ENCODE measurements at regions not wholly inside any gene's neighbourhood (a gene's known extent, or its start where the extent isn't known, plus 50 kb on each side); places are given as distances from the start of the nearest gene placed in this dataset.
A peak's percentile ranks its signal among the peaks of the same experiment; 100 is the strongest.

DNA sequence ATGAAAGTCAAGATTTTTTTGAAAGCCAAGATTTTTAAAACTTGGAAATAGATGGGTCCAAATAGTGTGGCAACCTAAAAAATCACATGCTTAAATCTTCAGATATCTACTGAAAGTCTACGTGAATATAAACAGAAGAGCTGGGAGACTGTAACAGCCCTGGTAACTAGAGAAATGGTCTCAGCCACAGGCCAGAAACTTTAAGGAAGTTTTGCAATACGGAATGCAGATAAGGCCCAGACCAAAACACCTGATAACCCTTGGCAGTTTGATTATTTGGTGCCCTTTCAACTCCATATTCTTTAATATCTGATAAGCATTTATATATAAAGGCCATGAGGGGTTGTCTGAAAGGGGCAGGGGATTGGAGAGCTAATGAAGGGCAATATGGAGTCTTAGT, 537.3 kb upstream of the TGFBR2 start:
- no peak for DNase-seq (ENCODE audit: low spot score)

DNA sequence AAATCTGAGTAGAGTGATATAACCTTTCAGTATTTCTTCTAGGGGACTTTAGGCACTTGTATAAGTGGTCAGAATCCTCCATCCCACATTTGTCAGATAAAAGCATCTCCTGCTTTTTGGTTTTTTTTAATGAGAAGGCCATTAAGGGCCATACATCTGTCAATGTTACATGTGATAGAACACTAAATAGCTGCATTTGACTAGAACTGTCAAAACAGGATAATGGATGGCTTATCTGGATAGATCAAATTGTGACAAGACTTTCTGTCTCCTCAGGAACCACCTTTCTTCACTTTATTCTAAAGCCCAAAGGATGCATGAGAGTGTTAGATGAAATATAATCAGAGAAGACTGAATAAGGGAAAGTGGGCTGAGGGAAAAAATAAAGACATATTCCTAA, 533.4 kb upstream of the TGFBR2 start:
- no peak for DNase-seq (ENCODE audit: low spot score)

DNA sequence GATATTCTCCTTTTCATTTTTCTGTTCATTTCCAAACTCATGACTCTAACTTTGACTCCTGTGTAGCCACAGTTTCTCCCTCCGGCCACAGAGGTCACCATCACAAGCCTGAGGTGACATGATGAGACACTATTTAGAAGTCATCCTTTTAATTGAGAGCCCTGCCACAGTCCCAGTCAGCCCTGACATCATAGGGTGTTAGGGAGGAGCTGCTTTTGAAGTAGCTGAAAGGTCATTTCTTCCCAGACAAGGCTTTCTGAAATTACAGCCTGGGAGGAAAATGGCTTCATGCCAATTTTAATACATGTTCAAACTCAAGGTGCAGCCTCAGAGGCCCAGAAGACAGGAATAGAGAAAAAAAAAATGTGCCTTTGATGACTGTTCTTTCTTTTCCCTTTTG, 532.8 kb upstream of the TGFBR2 start:
- no peak for DNase-seq (ENCODE audit: low spot score)

DNA sequence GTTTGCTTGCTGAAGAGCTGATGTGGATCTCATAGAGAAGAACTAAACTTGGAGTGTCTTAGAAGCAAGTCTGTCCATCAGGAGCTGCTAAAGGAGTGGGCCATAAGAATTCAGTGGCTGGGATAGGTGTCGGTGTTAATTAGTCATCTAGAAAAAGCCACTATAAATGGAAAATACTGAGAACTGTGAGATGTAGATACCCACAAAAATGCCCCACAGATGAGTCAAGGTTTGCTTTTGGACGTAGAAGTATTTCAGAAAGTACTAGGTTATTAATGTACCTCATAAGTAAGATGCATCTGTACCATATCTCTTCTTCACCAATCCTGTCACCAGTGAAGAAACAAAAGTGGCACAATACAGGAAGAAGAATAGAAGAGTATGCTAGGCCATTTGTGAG, 530.9 kb upstream of the TGFBR2 start:
- DNase-seq (ENCODE audit: low spot score) = no peak

DNA sequence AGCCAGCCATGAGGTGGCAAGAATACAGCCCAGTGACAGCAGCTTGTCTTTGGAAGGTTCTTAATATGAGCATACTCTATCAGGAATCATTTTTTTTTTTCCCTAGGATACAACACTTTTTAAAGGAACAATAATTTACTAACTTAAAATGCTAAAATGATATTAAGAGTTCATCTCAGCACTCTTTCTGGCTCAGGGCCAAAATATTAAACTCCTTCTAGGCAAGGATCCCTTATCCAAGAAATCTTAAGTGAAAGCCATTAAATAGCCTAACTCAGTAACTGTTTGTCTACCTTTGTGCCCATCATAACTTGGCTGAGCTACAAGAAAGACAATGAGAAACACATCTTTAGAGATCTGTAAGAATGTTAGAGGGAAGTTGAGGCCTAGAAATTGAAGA, 529.5 kb upstream of the TGFBR2 start:
- DNase-seq (ENCODE audit: low spot score) = no peak

DNA sequence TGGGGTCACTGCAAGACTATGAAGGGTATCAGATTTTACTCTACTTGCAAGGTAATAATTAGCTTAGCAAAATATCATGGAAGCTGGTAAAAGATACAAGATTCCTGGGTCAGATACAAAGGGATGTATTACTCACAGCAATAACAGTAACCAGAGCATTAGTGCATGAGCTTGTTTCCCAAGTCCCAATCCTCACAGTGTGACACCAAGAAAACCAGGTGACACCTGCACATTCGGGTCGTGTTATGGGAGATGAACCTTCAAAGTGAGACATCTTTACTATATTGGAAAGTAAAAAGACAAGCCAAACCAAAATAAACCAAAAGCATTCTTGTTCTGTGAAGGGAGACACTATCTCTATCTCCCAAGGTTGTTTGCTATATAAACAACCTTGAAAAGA, 528.7 kb upstream of the TGFBR2 start:
- DNase-seq (ENCODE audit: low spot score) = no peak

DNA sequence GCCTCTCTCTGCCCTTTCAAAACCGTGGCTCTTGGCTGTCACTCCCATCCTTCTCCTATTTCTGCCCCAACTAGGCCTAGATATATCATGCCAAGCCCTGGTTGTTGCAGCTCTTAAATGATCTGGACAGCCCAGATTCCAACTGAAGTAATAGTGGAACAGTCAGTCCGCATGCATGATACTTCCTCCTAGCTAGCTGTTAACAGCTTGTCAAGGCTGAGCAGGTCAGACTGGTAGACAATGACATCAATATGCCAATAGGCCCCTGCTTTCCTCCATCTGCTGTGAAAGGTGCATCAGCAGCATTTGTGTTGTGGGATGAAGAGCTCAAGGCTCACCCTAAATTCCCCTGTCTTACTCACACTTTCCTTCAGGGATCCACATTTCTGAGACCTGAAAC, 527.7 kb upstream of the TGFBR2 start:
- no peak for DNase-seq (ENCODE audit: low spot score)

DNA sequence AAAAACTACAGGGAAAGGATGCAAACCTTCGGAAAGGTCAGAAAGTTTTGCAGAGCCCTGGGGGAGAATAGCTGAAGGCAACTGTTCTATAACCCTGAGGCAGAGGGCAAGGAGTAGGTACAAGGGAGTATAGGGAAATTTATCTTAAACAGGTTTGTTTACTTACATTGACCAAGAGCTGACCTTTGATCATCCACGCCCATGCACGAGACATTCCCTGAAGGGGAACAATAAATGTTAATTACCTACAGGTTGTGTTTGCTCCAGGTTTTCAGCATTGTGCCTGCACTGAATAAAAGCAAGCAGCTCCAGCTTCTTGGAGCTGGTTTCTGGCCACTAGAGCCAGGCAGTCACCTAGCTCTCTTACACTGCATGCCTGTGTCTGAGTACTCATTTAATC, 524.5 kb upstream of the TGFBR2 start:
- no peak for DNase-seq (ENCODE audit: low spot score)

DNA sequence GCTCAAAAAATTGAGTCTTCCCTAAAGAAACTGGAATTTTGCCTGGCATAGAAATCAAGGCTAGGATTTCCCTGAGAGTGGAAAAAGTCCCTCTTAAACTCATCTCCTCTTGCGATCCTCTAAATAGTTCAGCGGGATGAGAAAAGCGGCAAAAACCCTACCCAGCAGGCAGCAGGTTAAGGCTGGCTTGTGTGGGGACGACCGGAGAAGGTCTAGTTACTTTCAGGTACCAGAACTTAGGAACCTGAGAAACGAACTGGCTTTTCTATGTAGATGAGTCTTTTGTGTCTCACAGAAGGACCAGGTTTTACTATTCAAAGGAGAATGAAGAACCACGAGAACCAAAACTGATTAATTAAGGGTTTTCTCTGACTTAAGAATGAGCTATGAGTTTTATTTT, 523.7 kb upstream of the TGFBR2 start:
- no peak for DNase-seq (ENCODE audit: low spot score)

DNA sequence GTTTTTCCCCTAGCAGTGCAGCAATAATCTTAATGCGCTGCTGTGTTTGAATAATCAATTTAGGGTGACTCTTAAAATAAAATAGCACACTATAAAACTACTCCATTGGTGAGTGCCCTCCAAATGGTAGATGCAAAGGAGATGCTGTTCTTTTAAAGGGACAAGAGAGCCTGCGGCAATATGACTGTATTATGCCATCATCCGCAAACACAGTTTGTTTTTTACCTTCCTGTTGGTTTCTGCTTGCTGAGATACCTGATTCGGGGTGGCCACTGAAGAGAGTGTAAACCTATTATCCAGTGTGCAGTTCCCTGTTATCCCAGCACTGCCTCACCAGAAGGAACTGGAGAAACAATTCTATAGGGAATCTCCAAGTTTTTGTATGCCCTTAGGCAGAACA, 523.1 kb upstream of the TGFBR2 start:
- no peak for DNase-seq (ENCODE audit: low spot score)

DNA sequence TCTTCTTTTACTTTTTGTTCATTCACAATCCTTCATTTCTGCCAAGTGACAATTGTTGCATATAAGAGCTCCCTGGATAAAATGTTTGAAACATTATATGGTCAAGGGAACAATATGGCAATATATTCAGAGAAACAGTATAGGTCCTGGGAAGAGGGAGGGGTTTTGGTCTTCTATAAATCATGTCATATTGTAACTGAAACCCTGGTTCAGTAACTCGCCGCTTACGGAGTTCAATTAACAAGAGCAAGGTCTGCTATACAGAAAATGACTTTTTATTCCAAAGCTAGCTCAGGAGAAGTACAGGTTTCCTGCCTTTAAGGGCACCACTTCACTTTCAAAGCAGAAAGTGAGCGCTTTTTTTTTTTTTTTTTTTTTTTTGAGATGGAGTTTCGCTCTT, 522.1 kb upstream of the TGFBR2 start:
- DNase-seq (ENCODE audit: low spot score) = no peak

DNA sequence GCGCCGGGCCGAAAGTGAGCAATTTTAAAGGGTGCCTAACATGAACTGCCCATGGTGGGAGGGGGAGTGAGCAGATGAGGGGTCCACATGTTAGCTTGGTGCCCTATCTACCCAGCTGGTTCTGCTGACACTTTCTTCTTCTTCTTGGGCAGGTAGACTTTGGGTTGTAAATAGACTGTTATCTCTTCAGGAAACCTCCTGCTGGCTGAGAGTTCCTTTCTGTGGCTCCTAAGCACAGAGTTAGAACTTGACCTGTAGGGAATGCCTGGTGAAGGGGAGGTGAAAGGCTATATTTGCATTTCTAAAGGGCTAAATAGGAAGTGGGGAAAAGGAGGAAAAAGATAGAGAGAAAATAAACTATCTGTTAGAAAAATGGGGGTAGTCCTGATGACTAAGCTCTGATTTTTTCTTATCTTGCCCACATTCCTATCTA, 521.4 kb upstream of the TGFBR2 start:
- no peak for DNase-seq (ENCODE audit: low spot score)

DNA sequence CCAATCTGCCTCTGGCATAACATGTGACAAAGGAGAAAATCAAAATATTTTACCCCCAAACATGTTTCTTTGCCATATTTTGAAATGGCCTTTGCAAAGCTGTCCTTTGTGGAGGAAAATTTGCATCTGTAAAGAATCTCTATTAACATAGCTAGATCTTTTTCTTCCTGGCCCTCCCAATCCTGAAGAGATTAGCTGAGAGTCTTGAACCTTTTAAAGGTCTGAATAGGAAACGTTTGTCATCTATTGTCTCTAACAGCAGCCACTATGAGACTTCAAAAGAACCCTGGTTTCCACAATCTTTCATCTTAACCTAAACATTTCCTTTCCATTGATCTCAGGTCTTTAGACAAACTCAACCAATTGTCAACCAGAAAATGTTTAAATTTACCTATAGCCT, 520.9 kb upstream of the TGFBR2 start:
- DNase-seq (ENCODE audit: low spot score) = no peak

DNA sequence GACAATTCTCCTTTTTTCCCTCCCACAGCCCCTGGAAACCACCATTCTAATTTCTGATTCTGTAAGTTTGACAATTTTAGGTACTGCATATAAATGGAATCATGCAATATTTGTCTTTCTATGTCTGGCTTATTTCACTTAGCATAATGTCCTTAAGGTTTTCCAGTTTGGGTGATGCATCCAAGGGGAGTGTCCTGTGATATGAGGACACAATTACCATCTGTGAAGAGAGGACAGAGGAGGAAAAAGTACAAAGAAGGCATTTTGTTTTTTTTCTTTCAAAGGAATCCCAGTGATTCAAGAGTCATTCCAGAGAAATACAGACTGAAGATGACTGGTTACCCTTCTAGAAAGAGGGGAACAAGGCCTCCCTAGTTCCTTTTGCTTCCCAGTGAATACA, 514.7 kb upstream of the TGFBR2 start:
- DNase-seq (ENCODE audit: low spot score) = no peak

DNA sequence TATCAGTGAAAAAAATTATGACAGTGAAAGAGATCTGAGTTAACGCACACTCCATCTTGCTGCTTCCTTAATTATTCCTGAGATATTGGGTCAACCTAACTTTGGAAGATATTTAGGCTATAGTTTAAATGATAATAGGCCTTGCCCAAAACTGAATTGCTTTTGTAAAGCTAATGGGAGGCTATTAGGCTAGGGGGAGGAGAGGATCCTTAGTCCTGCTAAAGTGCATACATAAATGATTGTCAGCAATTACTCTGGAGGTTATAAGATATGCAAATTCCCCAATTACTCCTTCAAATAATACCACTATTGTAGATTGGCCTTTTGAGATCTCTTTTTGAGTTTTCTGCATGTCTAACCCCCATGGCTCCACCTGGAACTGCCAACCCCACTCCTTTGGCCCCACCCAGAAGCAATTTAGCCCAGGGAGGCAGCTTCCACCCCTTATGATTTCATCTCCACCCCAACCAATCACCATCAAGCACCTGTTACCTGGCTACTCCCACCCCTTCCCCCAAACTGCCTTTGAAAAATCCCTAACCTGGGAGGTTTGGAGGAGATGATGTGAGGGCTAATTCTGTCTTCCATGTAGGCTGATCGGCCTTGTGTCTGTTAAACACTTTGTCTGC, 509.3 kb upstream of the TGFBR2 start:
- no peak for DNase-seq (ENCODE audit: low spot score)

DNA sequence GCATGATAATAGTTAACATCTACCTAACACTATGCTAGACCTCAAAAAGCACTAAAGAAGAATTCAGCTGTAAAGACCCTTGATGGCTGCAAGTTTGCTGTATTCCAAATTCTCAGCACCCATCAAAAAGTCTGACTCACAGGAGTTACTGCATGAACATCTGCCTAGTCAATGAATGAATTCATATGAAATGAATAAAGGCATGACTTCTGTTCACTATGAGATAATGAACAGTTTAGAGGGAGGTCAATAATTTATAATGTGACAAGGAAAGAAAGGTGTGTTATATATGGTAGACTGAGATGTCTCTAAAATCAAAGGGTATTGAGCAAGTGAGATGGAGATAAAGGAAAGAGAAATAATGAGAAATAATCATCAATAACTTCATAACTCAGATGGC, 508.2 kb upstream of the TGFBR2 start:
- DNase-seq (ENCODE audit: low spot score) = no peak

DNA sequence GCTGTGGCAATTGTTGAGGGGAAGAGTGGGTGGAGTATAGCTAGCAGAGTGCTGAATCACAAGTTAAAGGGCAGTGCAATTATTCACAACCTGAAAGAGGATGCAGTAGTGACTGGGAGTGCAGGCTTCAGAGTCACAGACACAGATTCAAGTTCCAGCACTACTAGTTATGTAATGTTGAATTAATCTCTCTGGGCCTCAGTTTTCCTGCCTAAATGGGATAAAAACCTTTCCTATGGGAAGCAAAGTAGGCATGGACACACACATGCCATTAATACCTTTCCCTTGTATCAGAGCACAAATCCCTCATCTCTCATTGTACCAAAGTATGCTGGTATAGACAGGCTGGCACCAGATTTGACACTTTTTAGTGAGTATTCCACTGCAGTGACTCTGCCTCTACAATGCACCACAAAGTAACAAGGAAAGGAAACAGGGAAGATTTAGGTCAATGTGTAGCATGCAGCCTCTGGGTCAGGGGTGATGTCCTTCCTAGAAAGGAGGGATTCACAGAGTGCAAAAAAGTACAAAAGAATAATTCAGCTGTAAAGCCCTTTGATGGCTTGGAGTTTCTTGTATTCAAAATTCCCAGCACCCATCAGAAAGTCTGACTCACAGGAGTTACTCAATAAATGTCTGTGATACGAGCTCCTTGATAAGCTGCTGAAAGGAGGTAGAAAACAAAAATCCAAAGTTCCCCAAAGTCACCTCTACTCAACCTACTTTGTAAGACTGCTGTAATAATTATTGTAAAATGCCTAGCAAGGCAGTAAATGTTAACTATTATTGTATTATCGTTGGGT, 507.5 kb upstream of the TGFBR2 start:
- no peak for DNase-seq (ENCODE audit: low spot score)

DNA sequence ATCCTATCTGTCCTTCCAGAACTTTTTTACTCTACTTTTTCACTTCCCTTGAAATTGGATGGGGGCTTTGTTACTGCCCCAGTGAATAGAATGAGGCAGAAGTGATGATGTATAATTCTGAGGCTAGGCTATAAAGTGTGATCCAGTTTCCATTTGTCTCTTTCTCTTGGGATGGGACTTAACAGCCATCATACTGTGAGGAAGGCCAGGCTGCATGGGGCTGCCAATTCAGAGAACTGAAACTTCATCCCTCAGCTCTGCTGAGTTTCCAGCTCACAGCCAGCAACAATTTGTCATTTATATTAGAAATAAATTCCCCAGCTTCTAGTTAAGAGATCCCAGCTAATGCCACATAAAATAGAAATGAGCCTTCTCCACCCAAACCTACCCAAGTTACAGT, 504.0 kb upstream of the TGFBR2 start:
- DNase-seq (ENCODE audit: low spot score) = no peak

DNA sequence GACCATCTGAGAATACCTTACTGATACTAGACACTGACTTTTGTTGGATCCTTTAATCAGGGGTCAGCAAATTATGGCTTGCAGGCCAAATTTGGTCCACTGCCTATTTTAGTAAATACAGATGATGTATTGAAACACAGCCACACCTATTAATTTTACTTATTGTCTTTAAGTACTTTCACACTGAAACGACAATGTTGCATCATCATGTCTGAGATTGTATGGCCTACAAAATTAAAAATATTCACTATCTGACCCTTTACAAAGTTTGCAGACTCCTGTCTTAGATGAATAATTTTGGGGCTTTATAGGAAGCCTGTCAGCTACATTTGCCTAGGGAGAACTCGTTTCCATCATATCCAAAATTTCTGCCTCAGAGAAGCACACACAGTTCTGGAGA, 503.2 kb upstream of the TGFBR2 start:
- DNase-seq (ENCODE audit: low spot score) = no peak

DNA sequence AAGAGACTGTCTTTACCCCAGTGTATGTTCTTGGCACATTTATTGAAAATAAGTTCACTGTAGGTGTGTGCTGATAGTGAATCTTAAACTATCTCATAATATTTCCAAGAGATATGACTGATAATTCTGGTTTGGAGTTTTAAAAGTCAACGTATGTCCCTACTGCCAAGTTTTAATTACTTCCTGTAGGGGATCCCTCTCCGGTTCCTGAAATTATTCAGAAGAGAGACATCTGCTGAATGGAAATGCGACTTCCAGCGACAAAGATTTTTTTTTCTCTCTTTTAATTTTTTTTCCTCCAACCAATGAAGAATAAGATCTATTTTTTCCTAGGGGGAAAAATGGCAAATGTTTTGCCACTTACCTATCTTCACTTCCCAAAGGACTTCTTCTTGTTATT, 498.9 kb upstream of the TGFBR2 start:
- DNase-seq (ENCODE audit: low spot score) = no peak

DNA sequence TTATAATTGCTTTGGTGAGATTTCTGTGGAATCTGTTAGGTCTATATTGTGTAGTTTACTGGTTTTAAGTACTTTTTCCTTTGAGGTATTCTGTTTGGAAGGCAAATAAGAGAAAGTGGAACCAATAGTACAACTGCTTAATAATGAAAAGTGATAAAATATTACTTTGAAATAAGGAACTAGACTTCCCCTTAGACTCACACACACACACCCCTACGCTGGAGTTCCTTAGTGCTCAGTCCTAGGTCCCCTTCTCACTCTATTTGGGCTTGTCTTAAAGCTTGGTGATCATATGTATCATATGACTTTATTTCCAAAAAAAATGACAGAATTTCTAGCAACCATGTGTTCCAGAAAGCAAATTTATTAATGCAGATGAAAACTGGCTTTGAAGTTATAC, 494.0 kb upstream of the TGFBR2 start:
- DNase-seq (ENCODE audit: low spot score) = no peak

DNA sequence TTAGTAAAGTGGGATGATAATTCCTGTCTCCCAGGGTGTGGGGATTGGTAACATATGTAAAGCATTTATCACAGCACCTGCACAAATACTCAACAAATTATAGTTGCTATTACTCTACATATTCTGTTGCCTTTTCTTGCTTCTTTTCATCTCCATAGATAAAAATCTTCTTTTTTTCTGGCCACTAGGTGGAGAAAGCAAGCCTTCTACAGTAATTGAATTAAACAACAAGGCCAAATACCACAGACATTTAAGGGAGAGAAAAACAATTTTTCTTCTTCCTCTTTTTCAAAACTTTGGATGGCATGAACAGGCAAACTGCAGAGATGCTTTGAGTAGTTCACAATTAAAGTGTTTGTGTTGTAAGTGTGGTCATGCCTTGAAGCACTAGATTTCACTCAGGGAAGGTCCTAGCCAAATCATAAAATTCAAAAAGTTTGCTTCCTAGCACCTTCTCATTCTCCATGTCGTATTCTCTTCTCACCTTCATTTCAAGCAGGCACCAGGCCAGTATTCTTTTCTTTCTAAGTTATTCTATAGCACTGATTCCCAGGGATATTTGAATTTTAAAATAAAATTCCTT, 493.4 kb upstream of the TGFBR2 start:
- peak; percentile 42 for DNase-seq (ENCODE audit: low spot score)

DNA sequence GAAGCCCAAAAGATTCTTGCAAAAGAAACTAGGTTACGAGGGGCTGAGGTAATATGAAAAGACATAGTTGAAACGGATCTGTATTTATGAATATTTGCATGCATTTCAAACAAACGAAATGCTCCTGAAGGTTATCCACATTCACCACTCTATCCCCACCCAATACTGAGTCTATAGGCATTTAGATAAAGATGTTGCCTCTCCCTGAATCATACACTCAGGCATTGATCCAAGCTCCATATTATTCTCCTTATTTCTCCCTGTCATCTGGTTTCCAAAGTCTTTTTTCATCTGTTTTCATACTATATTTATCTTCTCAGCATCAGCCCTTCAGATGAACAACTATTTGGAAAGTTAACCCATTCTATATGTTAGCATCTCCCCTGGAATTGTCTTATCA, 492.5 kb upstream of the TGFBR2 start:
- DNase-seq (ENCODE audit: low spot score) = no peak

DNA sequence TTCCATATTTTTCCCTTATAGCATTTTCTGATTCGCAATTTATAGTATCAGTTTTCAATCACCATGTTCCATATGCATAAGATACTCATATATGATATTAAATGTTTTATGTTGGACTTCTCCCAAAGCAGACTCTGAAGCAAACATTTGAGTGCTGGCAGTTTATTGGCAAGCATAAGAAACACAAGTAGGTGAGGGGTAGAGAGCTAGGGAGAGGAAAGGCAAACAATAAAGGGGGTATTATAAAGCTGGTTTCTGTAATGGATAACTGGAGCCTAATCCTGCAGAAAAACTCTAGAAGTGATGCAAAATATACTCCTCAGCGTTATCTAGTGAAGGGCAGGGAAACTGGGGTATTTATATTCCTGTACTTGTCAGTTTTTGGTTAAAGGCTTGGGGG, 491.5 kb upstream of the TGFBR2 start:
- DNase-seq (ENCODE audit: low spot score) = no peak
